ENCODE measurements at regions not wholly inside any gene's neighbourhood (a gene's known extent, or its start where the extent isn't known, plus 50 kb on each side); places are given as distances from the start of the nearest gene placed in this dataset.

DNA sequence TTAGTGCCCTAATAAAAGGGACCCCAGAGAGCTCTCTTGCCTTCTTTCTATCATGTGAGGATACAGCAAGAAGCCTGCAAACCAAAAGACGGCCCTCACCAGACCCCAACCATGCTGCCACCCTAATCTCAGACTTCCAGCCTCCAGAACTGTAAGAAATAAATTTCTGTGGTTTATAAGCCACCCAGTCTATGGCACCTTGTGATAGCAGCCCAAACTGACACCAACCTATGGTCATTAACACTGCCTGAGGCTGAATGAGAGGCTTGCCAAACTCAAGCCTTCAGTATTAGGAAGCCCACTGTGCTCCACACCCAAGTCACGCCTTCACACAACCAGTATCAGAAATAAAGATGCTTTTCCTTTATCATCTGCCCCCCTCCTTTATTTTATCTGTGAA, 127.3 kb upstream of the KLF3 start:
- no peak overlapping the region for H3K27ac ChIP-seq (ENCODE audit: low read depth in 2 of 2, low read length in 2 of 2)
- H3K4me3 ChIP-seq (ENCODE audit: low read length in 3 of 3) = no peak overlapping the region
- FAIRE-seq (no peak), DNase-seq (no peak)
- intact Hi-C loops (cut with DNase I) = no loop called here
- H3K36me3 ChIP-seq (ENCODE audit: control insufficient read depth in 2 of 3, insufficient read depth in 3 of 3, low read length in 3 of 3) = no peaks in the 10 kb centered on the region
- no peaks in the 10 kb centered on the region for H3K9me3 ChIP-seq (ENCODE audit: control insufficient read depth in 2 of 3, insufficient read depth in 1 of 3, low read length in 3 of 3)
- TF ChIP-seq, protein P1, sequence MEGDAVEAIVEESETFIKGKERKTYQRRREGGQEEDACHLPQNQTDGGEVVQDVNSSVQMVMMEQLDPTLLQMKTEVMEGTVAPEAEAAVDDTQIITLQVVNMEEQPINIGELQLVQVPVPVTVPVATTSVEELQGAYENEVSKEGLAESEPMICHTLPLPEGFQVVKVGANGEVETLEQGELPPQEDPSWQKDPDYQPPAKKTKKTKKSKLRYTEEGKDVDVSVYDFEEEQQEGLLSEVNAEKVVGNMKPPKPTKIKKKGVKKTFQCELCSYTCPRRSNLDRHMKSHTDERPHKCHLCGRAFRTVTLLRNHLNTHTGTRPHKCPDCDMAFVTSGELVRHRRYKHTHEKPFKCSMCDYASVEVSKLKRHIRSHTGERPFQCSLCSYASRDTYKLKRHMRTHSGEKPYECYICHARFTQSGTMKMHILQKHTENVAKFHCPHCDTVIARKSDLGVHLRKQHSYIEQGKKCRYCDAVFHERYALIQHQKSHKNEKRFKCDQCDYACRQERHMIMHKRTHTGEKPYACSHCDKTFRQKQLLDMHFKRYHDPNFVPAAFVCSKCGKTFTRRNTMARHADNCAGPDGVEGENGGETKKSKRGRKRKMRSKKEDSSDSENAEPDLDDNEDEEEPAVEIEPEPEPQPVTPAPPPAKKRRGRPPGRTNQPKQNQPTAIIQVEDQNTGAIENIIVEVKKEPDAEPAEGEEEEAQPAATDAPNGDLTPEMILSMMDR (IDR thresholded peaks at IDR 0.05; ENCODE audit: borderline replicate concordance, extremely low read depth, insufficient read depth) = no peak
- no peaks in the 10 kb centered on the region for H3K27me3 ChIP-seq (ENCODE audit: control insufficient read depth, insufficient read depth, low read length)
- H3K9ac ChIP-seq (ENCODE audit: low read length in 3 of 3) = no peak overlapping the region
- no peaks in the 10 kb centered on the region for H3K4me1 ChIP-seq (ENCODE audit: control insufficient read depth in 2 of 3, insufficient read depth in 2 of 3, low read depth in 1 of 3, low read length in 3 of 3)

DNA sequence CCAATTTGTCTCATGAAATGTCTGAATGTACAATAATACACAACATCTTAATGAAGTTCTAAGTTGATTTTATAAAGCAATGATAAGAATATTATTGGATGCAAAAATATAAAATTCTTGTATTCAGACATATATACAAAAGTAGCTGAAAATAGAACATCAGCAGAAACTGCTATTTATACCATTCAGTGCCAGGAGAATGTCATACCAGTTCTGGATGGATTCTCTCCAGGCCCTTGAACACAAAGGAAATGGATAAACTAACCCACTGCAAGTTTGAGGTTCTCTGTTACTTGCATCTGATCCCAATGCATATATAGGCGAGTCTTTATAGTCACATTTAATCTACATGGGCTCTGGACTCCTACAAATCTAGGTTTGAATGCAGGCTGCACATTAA, 126.3 kb upstream of the KLF3 start:
- TF ChIP-seq, protein P1 (IDR thresholded peaks at IDR 0.05; ENCODE audit: borderline replicate concordance, extremely low read depth, insufficient read depth) = no peak
- DNase-seq (no peak), FAIRE-seq (no peak)

DNA sequence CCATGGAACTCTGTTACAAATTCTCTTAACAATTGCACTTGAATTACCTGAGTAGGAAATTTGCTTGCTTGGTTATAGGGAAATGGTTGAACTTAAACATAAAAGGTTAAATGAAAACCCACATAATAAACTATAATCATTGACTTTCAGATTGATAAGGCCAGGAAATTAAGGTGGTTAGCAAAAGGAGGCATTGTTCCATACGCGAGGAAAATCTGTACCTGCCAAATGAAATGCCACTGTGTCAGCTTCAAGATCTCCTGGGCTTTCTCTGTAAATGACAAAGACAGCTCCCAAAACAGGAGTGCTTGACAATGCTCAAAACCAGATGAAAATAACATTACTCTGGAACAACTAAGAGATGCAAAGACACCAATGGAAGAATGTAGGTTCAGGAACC, 125.5 kb upstream of the KLF3 start:
- H3K4me3 ChIP-seq (ENCODE audit: low read length in 3 of 3) = no peak overlapping the region
- FAIRE-seq (no peak), DNase-seq (no peak)
- H3K36me3 ChIP-seq (ENCODE audit: control insufficient read depth in 2 of 3, insufficient read depth in 3 of 3, low read length in 3 of 3) = no peaks in the 10 kb centered on the region
- H3K27me3 ChIP-seq (ENCODE audit: control insufficient read depth, insufficient read depth, low read length) = no peaks in the 10 kb centered on the region
- intact Hi-C loops (cut with DNase I) = no loop called here
- TF ChIP-seq, protein P1 (IDR thresholded peaks at IDR 0.05; ENCODE audit: borderline replicate concordance, extremely low read depth, insufficient read depth) = no peak
- no peaks in the 10 kb centered on the region for H3K9me3 ChIP-seq (ENCODE audit: control insufficient read depth in 2 of 3, insufficient read depth in 1 of 3, low read length in 3 of 3)
- no peak overlapping the region for H3K27ac ChIP-seq (ENCODE audit: low read depth in 2 of 2, low read length in 2 of 2)
- no peaks in the 10 kb centered on the region for H3K4me1 ChIP-seq (ENCODE audit: control insufficient read depth in 2 of 3, insufficient read depth in 2 of 3, low read depth in 1 of 3, low read length in 3 of 3)
- no peak overlapping the region for H3K9ac ChIP-seq (ENCODE audit: low read length in 3 of 3)

More for the DNA sequence above, 126.3 kb upstream of the KLF3 start:
- Histone ChIP-seq H3K36me3 (ENCODE audit: control insufficient read depth in 2 of 3, insufficient read depth in 3 of 3, low read length in 3 of 3) (no peaks in the 10 kb centered on the region), H3K27me3 (ENCODE audit: control insufficient read depth, insufficient read depth, low read length) (no peaks in the 10 kb centered on the region), H3K4me1 (ENCODE audit: control insufficient read depth in 2 of 3, insufficient read depth in 2 of 3, low read depth in 1 of 3, low read length in 3 of 3) (no peaks in the 10 kb centered on the region), H3K27ac (ENCODE audit: low read depth in 2 of 2, low read length in 2 of 2) (no peak overlapping the region), H3K4me3 (ENCODE audit: low read length in 3 of 3) (no peak overlapping the region), H3K9me3 (ENCODE audit: control insufficient read depth in 2 of 3, insufficient read depth in 1 of 3, low read length in 3 of 3) (no peaks in the 10 kb centered on the region), H3K9ac (ENCODE audit: low read length in 3 of 3) (no peak overlapping the region)
- intact Hi-C loops (cut with DNase I) = no loop called here

DNA sequence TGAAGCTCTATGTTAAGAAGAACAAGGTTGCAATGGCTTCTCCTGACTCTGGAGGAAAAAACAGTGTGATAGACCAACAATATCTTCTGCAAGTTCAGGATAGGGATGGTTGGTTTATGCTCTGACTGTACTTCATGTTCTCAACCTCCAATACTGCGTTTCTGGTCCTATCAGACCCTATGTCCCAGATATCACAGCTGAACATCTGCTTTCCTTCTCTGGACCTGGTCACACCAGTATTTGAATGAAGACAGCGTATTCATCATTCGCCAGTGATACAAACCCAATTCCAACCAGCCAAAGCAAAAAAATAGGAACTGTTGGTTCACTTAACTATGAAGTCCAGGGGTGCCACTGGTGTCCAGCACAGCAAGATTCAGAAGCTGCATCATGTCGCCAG, 124.5 kb upstream of the KLF3 start:
- Histone ChIP-seq H3K4me1 (ENCODE audit: control insufficient read depth in 2 of 3, insufficient read depth in 2 of 3, low read depth in 1 of 3, low read length in 3 of 3) (no peaks in the 10 kb centered on the region), H3K27ac (ENCODE audit: low read depth in 2 of 2, low read length in 2 of 2) (no peak overlapping the region), H3K9me3 (ENCODE audit: control insufficient read depth in 2 of 3, insufficient read depth in 1 of 3, low read length in 3 of 3) (no peaks in the 10 kb centered on the region), H3K9ac (ENCODE audit: low read length in 3 of 3) (no peak overlapping the region), H3K27me3 (ENCODE audit: control insufficient read depth, insufficient read depth, low read length) (no peaks in the 10 kb centered on the region), H3K36me3 (ENCODE audit: control insufficient read depth in 2 of 3, insufficient read depth in 3 of 3, low read length in 3 of 3) (no peaks in the 10 kb centered on the region), H3K4me3 (ENCODE audit: low read length in 3 of 3) (no peak overlapping the region)
- FAIRE-seq = no peak
- TF ChIP-seq, protein P1 (IDR thresholded peaks at IDR 0.05; ENCODE audit: borderline replicate concordance, extremely low read depth, insufficient read depth) = no peak
- intact Hi-C loops (cut with DNase I) = no loop called here
- no peak for DNase-seq

All from kidney (tissue), 13 donors.